ENCODE measurements at regions not wholly inside any gene's neighbourhood (a gene's known extent, or its start where the extent isn't known, plus 50 kb on each side); places are given as distances from the start of the nearest gene placed in this dataset.

- DNase-seq (no peak), ATAC-seq (no peak)
- no peak for TF ChIP-seq CTCF (IDR thresholded peaks at IDR 0.05)
- TF ChIP-seq POLR2A (IDR thresholded peaks at IDR 0.05) = no peak
- no peak overlapping the region for H3K4me3 ChIP-seq
- H3K27me3 ChIP-seq = no peaks in the 10 kb centered on the region
- H3K9me3 ChIP-seq = no peaks in the 10 kb centered on the region
- no peaks in the 10 kb centered on the region for H3K4me1 ChIP-seq
- 16% methylated on average over 1 of the region's 1 CpG for WGBS (ENCODE audit: insufficient coverage, low coverage, low lambda C conversion rate, missing lambda C conversion rate)
- H3K36me3 ChIP-seq = no peaks in the 10 kb centered on the region
- H3K27ac ChIP-seq = no peak overlapping the region
- intact Hi-C loops (cut with DNase I) = no loop called here
Observed at GRCh38 chr18:38290229-38290628, 724.6 kb upstream of the CELF4 start.

- H3K4me1 ChIP-seq = no peaks in the 10 kb centered on the region
- no peak overlapping the region for H3K4me3 ChIP-seq
- ATAC-seq (no peak), DNase-seq (no peak)
- H3K9me3 ChIP-seq = no peaks in the 10 kb centered on the region
- H3K36me3 ChIP-seq = no peaks in the 10 kb centered on the region
- intact Hi-C loops (cut with DNase I) = no loop called here
- no peak overlapping the region for H3K27ac ChIP-seq
- H3K27me3 ChIP-seq = no peaks in the 10 kb centered on the region
- TF ChIP-seq CTCF (IDR thresholded peaks at IDR 0.05) = no peak
- WGBS (ENCODE audit: insufficient coverage, low coverage, low lambda C conversion rate, missing lambda C conversion rate) = 51% methylated on average over 3 of the region's 3 CpGs
Observed at GRCh38 chr18:38284972-38285371, 719.4 kb upstream of the CELF4 start.

- DNase-seq = no peak
Observed at GRCh38 chr18:38263066-38263465, 697.5 kb upstream of the CELF4 start.

GRCh38 chr18:38262661-38263060 lies 697.1 kb upstream of the CELF4 start:
- Histone ChIP-seq H3K36me3 (no peaks in the 10 kb centered on the region), H3K27ac (no peak overlapping the region), H3K4me1 (no peaks in the 10 kb centered on the region), H3K27me3 (no peaks in the 10 kb centered on the region), H3K4me3 (no peak overlapping the region), H3K9me3 (no peaks in the 10 kb centered on the region)
- DNase-seq (no peak), ATAC-seq (no peak)
- TF ChIP-seq CTCF (IDR thresholded peaks at IDR 0.05) = no peak
- intact Hi-C loops (cut with DNase I) = no loop called here

More at GRCh38 chr18:38263066-38263465, 697.5 kb upstream of the CELF4 start:
- Histone ChIP-seq H3K36me3 (no peaks in the 10 kb centered on the region), H3K9me3 (no peaks in the 10 kb centered on the region), H3K27me3 (no peaks in the 10 kb centered on the region), H3K27ac (no peak overlapping the region), H3K4me3 (no peak overlapping the region), H3K4me1 (no peaks in the 10 kb centered on the region)
- intact Hi-C loops (cut with DNase I) = no loop called here
- 28% methylated on average over 2 of the region's 2 CpGs for WGBS (ENCODE audit: insufficient coverage, low coverage, low lambda C conversion rate, missing lambda C conversion rate)
- no peak for ATAC-seq
- TF ChIP-seq POLR2A (IDR thresholded peaks at IDR 0.05) = no peak
- TF ChIP-seq CTCF (IDR thresholded peaks at IDR 0.05) = no peak

- DNase-seq (no peak), ATAC-seq (no peak)
- Histone ChIP-seq H3K4me1 (no peaks in the 10 kb centered on the region), H3K9me3 (no peaks in the 10 kb centered on the region), H3K36me3 (no peaks in the 10 kb centered on the region), H3K27me3 (no peaks in the 10 kb centered on the region), H3K4me3 (no peak overlapping the region), H3K27ac (no peak overlapping the region)
- intact Hi-C loops (cut with DNase I) = loop anchor here in 1 of 2 donors (10.0 kb wide), 1 partner anchor 63 kb away; no protein-coding TSS in a partner anchor
- no peak for TF ChIP-seq POLR2A (IDR thresholded peaks at IDR 0.05)
- no peak for TF ChIP-seq CTCF (IDR thresholded peaks at IDR 0.05)
- WGBS (ENCODE audit: insufficient coverage, low coverage, low lambda C conversion rate, missing lambda C conversion rate) = 5% methylated on average over 4 of the region's 4 CpGs
Observed at GRCh38 chr18:38257661-38258060, 692.1 kb upstream of the CELF4 start.
